ENCODE measurements at regions not wholly inside any gene's neighbourhood (a gene's known extent, or its start where the extent isn't known, plus 50 kb on each side); places are given as distances from the start of the nearest gene placed in this dataset.

DNA sequence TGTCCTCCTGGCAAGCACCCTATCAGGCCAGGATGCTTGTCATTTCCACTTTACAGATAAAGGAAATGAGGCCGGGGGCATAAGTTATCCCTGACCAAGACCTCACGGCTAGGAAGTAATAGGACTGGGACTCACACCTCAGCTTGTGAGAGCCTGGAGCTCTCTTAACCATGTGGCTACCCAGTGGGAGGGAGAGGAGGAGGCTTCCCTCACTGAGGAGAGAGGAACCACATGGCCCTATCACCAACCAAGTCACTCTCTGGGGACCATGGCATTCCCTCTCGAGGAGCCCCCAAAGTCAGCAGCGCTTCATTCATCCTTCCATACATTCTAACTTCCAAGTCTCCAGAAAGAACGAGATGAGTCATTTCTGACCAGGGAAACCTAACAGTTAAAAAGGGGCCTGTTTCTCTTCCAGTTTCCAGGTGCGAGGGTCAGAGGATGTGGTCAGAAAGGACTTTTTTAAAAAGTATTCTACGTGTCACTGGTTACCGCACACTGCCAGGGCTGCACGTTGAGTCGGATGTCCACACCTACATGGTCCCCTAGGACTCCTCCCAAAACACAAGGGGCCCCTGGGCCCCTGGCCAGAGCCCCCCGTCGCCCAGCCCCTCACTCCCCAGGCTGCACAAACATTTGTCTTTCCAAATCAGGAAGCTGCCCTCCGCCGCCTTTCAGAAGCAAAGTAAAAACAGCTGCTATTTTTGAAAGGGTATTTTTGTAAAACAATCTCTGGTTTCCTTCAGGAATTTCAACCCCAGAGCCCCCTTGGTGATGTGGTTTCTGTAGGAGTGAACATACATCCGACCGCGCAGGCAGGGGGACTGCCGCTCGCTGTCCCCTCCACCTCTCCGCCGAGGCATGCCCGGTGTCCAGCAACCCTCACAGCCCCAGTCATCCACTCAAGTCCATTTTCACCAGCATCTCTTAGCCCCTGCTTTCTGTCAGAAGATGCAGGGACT lies 128.2 kb upstream of the CHST15 start:
- Histone ChIP-seq H3K9me1 (ENCODE audit: control insufficient read depth, extremely low read depth, insufficient read depth, low read length) (no peaks in the 10 kb centered on the region), H2AFZ (ENCODE audit: control insufficient read depth, low read length) (no peak overlapping the region)
- TF ChIP-seq, protein P1, sequence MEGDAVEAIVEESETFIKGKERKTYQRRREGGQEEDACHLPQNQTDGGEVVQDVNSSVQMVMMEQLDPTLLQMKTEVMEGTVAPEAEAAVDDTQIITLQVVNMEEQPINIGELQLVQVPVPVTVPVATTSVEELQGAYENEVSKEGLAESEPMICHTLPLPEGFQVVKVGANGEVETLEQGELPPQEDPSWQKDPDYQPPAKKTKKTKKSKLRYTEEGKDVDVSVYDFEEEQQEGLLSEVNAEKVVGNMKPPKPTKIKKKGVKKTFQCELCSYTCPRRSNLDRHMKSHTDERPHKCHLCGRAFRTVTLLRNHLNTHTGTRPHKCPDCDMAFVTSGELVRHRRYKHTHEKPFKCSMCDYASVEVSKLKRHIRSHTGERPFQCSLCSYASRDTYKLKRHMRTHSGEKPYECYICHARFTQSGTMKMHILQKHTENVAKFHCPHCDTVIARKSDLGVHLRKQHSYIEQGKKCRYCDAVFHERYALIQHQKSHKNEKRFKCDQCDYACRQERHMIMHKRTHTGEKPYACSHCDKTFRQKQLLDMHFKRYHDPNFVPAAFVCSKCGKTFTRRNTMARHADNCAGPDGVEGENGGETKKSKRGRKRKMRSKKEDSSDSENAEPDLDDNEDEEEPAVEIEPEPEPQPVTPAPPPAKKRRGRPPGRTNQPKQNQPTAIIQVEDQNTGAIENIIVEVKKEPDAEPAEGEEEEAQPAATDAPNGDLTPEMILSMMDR (optimal IDR thresholded peaks at IDR 0.05 in 1 of 3, IDR thresholded peaks at IDR 0.05 in 1 of 3, conservative IDR thresholded peaks at IDR 0.05 in 1 of 3; ENCODE audit: extremely low read depth in 1 of 3, insufficient read depth in 2 of 3, low read length in 3 of 3): no peak
- TF ChIP-seq EZH2 (IDR thresholded peaks at IDR 0.05; ENCODE audit: low read length): no peak

DNA sequence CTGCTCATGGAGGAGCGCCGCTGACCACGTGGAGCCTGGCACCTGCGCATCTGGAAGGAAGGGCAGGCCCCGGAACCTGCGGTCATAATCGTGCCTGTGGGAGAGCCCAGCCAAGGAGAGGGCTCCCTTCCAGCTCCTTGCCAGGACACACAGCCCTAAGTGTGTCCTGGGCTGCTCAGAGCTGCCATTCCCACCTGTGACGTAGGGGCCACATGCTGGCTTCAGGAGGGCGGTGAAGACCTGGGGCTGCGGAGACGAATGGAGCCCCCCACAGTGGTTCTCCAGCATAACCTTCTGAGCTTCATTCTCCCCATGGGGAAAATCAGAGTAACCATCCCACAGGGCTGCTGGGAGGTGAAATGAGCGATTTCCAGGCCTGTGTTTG lies 127.6 kb upstream of the CHST15 start:
- Histone ChIP-seq H3K4me1 (ENCODE audit: control insufficient read depth, extremely low read depth, insufficient read depth, low read length) (peaks cover 18% of the 10 kb centered on the region), H3K27ac (ENCODE audit: control insufficient read depth, insufficient read depth, low read length) (no peak overlapping the region), H2AFZ (ENCODE audit: control insufficient read depth, low read length) (no peak overlapping the region), H3K79me2 (ENCODE audit: control insufficient read depth, insufficient read depth, low read length) (no peaks in the 10 kb centered on the region), H3K4me3 (ENCODE audit: control insufficient read depth in 2 of 3, extremely low read depth in 1 of 3, insufficient read depth in 2 of 3, low read depth in 1 of 3, low read length in 3 of 3) (no peak overlapping the region), H3K27me3 (ENCODE audit: control insufficient read depth, extremely low read depth, insufficient read depth, low read length) (peaks cover 3% of the 10 kb centered on the region), H3K36me3 (ENCODE audit: control insufficient read depth in 2 of 2, extremely low read depth in 1 of 2, insufficient read depth in 2 of 2, low read length in 2 of 2) (no peaks in the 10 kb centered on the region), H3K9me1 (ENCODE audit: control insufficient read depth, extremely low read depth, insufficient read depth, low read length) (no peaks in the 10 kb centered on the region), H3K9ac (ENCODE audit: control insufficient read depth, extremely low read depth, insufficient read depth, low read length) (no peak overlapping the region), H4K20me1 (ENCODE audit: control insufficient read depth, extremely low read depth, insufficient read depth, low read length) (no peaks in the 10 kb centered on the region), H3K9me3 (ENCODE audit: control insufficient read depth, low read depth, low read length) (no peaks in the 10 kb centered on the region), H3K4me2 (ENCODE audit: control insufficient read depth, extremely low read depth, insufficient read depth, low read depth, low read length) (no peak overlapping the region)
- FAIRE-seq (no peak), DNase-seq (ENCODE audit: low read depth, low spot score) (no peak)
- dilution Hi-C loops (cut with MboI; ENCODE audit: extremely low pct_ligation_motif_present, low sequenced_read_pairs): no loop called here
- TF ChIP-seq, protein P1 (optimal IDR thresholded peaks at IDR 0.05 in 1 of 3, IDR thresholded peaks at IDR 0.05 in 1 of 3, conservative IDR thresholded peaks at IDR 0.05 in 1 of 3; ENCODE audit: extremely low read depth in 1 of 3, insufficient read depth in 2 of 3, low read length in 3 of 3): no peak
- no peak for TF ChIP-seq EZH2 (IDR thresholded peaks at IDR 0.05; ENCODE audit: low read length)

More for the DNA sequence above, 128.2 kb upstream of the CHST15 start:
- H4K20me1 ChIP-seq (ENCODE audit: control insufficient read depth, extremely low read depth, insufficient read depth, low read length): no peaks in the 10 kb centered on the region
- no peak overlapping the region for H3K4me3 ChIP-seq (ENCODE audit: control insufficient read depth in 2 of 3, extremely low read depth in 1 of 3, insufficient read depth in 2 of 3, low read depth in 1 of 3, low read length in 3 of 3)
- no peak for DNase-seq (ENCODE audit: low read depth, low spot score)
- no peaks in the 10 kb centered on the region for H3K79me2 ChIP-seq (ENCODE audit: control insufficient read depth, insufficient read depth, low read length)
- peaks cover 3% of the 10 kb centered on the region for H3K27me3 ChIP-seq (ENCODE audit: control insufficient read depth, extremely low read depth, insufficient read depth, low read length)
- H3K9ac ChIP-seq (ENCODE audit: control insufficient read depth, extremely low read depth, insufficient read depth, low read length): no peak overlapping the region
- H3K36me3 ChIP-seq (ENCODE audit: control insufficient read depth in 2 of 2, extremely low read depth in 1 of 2, insufficient read depth in 2 of 2, low read length in 2 of 2): no peaks in the 10 kb centered on the region
- H3K9me3 ChIP-seq (ENCODE audit: control insufficient read depth, low read depth, low read length): peaks cover 2% of the 10 kb centered on the region
- H3K27ac ChIP-seq (ENCODE audit: control insufficient read depth, insufficient read depth, low read length): no peak overlapping the region
- no peak for FAIRE-seq
- H3K4me1 ChIP-seq (ENCODE audit: control insufficient read depth, extremely low read depth, insufficient read depth, low read length): peaks cover 18% of the 10 kb centered on the region
- no peak overlapping the region for H3K4me2 ChIP-seq (ENCODE audit: control insufficient read depth, extremely low read depth, insufficient read depth, low read depth, low read length)
- dilution Hi-C loops (cut with MboI; ENCODE audit: extremely low pct_ligation_motif_present, low sequenced_read_pairs): no loop called here
